Retinal pigment epithelial cell (primary cell): ENCODE measurements at regions not wholly inside any gene's neighbourhood (a gene's known extent, or its start where the extent isn't known, plus 50 kb on each side); places are given as distances from the start of the nearest gene placed in this dataset.
A peak's percentile ranks its signal among the peaks of the same experiment; 100 is the strongest.

Experiments
- DNase-seq: peaks from one replicate; pipeline ENCODE4 v3.0.0-alpha.2; 2010; ENCODE audit warnings: low read depth
- H3K4me3 ChIP-seq: 2 replicates; pipeline ENCODE4 v1.5.1; 2011; ENCODE audit warnings: mild to moderate bottlenecking, low read length, control low read depth, moderate library complexity
- TF ChIP-seq, protein P1 (sequence below): conservative IDR thresholded peaks from 2 replicates; pipeline ENCODE4 v1.5.1; 2011; ENCODE audit warnings: low read depth, low read length, control low read depth, inconsistent platforms

GRCh38 chr12:84641940-84642545, 270.6 kb downstream of the SLC6A15 start:
- no peak overlapping the region for H3K4me3 ChIP-seq
- no peak for DNase-seq
- TF ChIP-seq, protein P1, sequence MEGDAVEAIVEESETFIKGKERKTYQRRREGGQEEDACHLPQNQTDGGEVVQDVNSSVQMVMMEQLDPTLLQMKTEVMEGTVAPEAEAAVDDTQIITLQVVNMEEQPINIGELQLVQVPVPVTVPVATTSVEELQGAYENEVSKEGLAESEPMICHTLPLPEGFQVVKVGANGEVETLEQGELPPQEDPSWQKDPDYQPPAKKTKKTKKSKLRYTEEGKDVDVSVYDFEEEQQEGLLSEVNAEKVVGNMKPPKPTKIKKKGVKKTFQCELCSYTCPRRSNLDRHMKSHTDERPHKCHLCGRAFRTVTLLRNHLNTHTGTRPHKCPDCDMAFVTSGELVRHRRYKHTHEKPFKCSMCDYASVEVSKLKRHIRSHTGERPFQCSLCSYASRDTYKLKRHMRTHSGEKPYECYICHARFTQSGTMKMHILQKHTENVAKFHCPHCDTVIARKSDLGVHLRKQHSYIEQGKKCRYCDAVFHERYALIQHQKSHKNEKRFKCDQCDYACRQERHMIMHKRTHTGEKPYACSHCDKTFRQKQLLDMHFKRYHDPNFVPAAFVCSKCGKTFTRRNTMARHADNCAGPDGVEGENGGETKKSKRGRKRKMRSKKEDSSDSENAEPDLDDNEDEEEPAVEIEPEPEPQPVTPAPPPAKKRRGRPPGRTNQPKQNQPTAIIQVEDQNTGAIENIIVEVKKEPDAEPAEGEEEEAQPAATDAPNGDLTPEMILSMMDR = no peak

DNA sequence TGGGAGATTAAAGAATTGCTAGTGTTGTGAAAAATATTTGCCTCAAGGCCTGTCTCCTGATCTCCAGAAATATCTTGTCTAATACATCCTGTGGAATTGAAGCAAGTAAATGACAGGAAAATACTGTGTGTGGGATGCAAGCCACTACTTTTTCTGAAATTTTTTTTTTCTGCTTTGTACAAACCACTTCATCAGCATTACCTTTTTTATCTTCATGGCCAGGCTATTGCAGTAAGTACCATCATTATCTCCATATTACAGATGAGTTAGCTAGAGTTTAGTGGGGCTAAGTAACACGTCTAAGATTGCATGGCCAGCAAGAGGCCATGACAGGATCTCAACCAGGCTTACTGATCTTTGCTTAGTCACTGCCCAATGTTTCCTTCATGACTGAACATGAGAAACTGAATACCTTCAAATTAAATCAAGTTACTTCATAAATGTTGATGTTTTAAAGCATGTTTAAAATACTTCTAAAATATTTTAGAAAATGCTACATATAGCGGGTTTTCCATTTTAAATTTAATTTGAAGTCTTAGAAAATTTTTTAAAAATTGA, 273.7 kb downstream of the SLC6A15 start:
- DNase-seq = no peak

DNA sequence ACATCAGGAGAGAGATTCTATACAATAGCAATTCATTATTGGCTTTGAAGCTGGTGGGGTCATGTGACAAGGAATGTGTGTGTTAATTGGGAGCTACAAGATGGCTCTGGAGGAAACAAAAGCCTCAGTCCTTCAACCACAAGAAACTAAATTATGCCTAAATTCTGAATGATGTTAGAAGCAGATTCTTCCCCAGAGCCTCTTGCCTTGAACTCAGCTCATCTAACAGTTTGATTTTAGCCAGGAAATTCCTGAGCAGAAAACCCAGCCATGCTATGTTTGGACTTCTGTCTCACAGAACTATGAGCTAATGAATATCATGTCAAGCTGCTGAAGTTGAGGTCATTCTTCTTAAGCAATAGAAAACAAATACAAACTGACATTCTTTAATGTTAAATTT, 274.7 kb downstream of the SLC6A15 start:
- no peak overlapping the region for H3K4me3 ChIP-seq
- TF ChIP-seq, protein P1 = no peak
- no peak for DNase-seq

More for the DNA sequence above, 273.7 kb downstream of the SLC6A15 start:
- TF ChIP-seq, protein P1 = no peak
- no peak overlapping the region for H3K4me3 ChIP-seq

DNA sequence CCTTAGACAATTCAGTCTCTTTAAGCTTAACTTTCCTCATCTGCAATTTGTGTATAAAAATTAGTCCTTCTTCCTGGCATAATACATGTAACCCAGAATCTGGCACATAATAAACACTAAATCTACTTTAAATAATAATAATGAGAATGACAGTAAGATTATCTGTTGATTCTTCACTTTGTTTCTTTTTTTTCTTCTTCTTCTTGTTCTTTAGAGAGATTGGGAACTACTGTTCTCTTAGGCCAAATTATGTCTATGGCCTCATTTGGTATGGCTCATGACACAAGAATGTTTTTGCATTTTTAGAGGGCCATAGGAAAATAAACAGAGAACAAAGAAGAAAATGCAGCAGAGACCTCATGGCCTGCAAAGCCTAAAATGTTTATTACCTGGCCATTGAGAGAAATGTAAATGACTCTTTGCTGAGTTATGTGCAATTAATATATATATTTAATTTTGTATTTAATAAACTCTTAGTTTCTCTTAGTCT, 275.8 kb downstream of the SLC6A15 start:
- DNase-seq = no peak
- TF ChIP-seq, protein P1 = no peak
- no peak overlapping the region for H3K4me3 ChIP-seq

- no peak for DNase-seq
- TF ChIP-seq, protein P1 = no peak
- H3K4me3 ChIP-seq = no peak overlapping the region
These were observed 278.1 kb downstream of the SLC6A15 start for GRCh38 chr12:84634526-84634925.

GRCh38 chr12:84632556-84632955, 280.0 kb downstream of the SLC6A15 start:
- TF ChIP-seq, protein P1 = no peak
- DNase-seq = peak; percentile 66

DNA sequence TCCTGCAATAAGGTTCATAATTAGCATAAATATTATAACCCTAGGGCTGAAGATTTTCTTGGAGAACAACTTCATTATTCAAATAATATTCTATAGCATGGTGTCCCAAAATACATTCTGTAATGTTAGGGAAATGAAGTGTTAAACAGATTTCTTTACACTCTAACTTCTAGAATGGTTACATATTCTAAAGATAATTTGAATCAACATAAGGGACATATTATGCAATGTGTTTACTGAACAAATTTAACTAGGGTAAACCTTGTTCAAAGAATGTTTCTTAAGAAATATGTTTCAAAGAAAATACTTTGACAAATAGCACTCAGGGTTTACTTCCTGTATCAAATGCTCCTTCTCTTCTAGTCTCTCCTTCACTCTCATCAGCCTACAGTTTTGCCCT, 281.6 kb downstream of the SLC6A15 start:
- TF ChIP-seq, protein P1 = no peak
- DNase-seq = no peak
- no peak overlapping the region for H3K4me3 ChIP-seq

More at GRCh38 chr12:84632556-84632955, 280.0 kb downstream of the SLC6A15 start:
- no peak overlapping the region for H3K4me3 ChIP-seq
